WTC11 (cell line): ENCODE measurements at regions not wholly inside any gene's neighbourhood (a gene's known extent, or its start where the extent isn't known, plus 50 kb on each side); places are given as distances from the start of the nearest gene placed in this dataset.

Experiments
- ATAC-seq: fragments of 200-7000 bp; cut with Tn5 transposase; 2 replicates; pipeline ENCODE4 v1.10.0; 2021; ENCODE audit warnings: mild to moderate bottlenecking, moderate library complexity
- CTCF ChIA-PET: fragments of 300-600 bp; sonication (Branson Sonifier 250); formaldehyde crosslinking; loops from one replicate; lab custom pipeline; 2021; ENCODE audit warnings: antibody characterized with exemption; lab: Charles Lee
- POLR2A ChIA-PET: fragments of 350-600 bp; sonication (Branson Sonifier 250); formaldehyde crosslinking; loops from one replicate; lab custom pipeline; 2021; ENCODE audit warnings: antibody characterized with exemption; lab: Charles Lee
- DNase-seq: peaks from one replicate; pipeline ENCODE4 v3.0.0; 2021; ENCODE audit warnings: low spot score
- H3K27ac Mint-ChIP-seq: 2 replicates; pipeline ENCODE4 v1.8.0; 2021; ENCODE audit warnings: mixed read lengths
- H3K27me3 Mint-ChIP-seq: 2 replicates; pipeline ENCODE4 v1.8.0; 2021; ENCODE audit warnings: low read depth, mild to moderate bottlenecking, moderate library complexity, mixed read lengths
- H3K36me3 Mint-ChIP-seq: 2 replicates; pipeline ENCODE4 v1.8.0; 2021; ENCODE audit warnings: mixed read lengths
- H3K4me1 Mint-ChIP-seq: 2 replicates; pipeline ENCODE4 v1.8.0; 2022; ENCODE audit warnings: mixed read lengths
- H3K4me3 Mint-ChIP-seq: 2 replicates; pipeline ENCODE4 v1.8.0; 2021; ENCODE audit warnings: mild to moderate bottlenecking, moderate library complexity, mixed read lengths
- H3K9me3 Mint-ChIP-seq: 2 replicates; pipeline ENCODE4 v1.8.0; 2021; ENCODE audit warnings: mixed read lengths
- AR ChIP-seq: fragments of 250-450 bp; sonication (Bioruptor Pico); IDR thresholded peaks from 2 replicates; pipeline ENCODE4 v1.9.0; 2021; ENCODE audit warnings: mild to moderate bottlenecking
- ATF1 ChIP-seq: sonication (generic); formaldehyde crosslinking; IDR thresholded peaks from 2 replicates; pipeline ENCODE4 v1.8.1; 2023; ENCODE audit warnings: mild to moderate bottlenecking, moderate library complexity, missing genetic modification reagents
- ATF6 ChIP-seq: sonication (generic); formaldehyde crosslinking; IDR thresholded peaks from 2 replicates; pipeline ENCODE4 v1.8.1; 2023; ENCODE audit warnings: mild to moderate bottlenecking, missing genetic modification reagents
- ETV6 ChIP-seq: sonication (generic); formaldehyde crosslinking; IDR thresholded peaks from 2 replicates; pipeline ENCODE4 v1.8.1; 2022; ENCODE audit warnings: mild to moderate bottlenecking, missing genetic modification reagents
- FOXJ3 ChIP-seq: sonication (generic); formaldehyde crosslinking; IDR thresholded peaks from 2 replicates; pipeline ENCODE4 v1.9.0; 2021; ENCODE audit warnings: missing genetic modification reagents, mild to moderate bottlenecking, borderline replicate concordance
- GRHL2 ChIP-seq: fragments of 250-450 bp; sonication (Bioruptor Pico); IDR thresholded peaks from 2 replicates; pipeline ENCODE4 v1.8.0; 2022; ENCODE audit warnings: mild to moderate bottlenecking, moderate library complexity; ENCODE audit not compliant: insufficient replicate concordance, severe bottlenecking
- GTF2I ChIP-seq: fragments of 250-450 bp; sonication (Bioruptor Pico); conservative IDR thresholded peaks from 2 replicates; pipeline ENCODE4 v1.4.0; 2021; ENCODE audit warnings: mild to moderate bottlenecking
- IRF1 ChIP-seq: sonication (generic); formaldehyde crosslinking; IDR thresholded peaks from 2 replicates; pipeline ENCODE4 v1.8.0; 2023; ENCODE audit warnings: missing genetic modification reagents
- JAZF1 ChIP-seq: fragments of 250-450 bp; sonication (Bioruptor Pico); IDR thresholded peaks from 2 replicates; pipeline ENCODE4 v1.9.0; 2021; ENCODE audit warnings: moderate library complexity, mild to moderate bottlenecking, inconsistent platforms
- KAT7 ChIP-seq: sonication (generic); formaldehyde crosslinking; IDR thresholded peaks from 2 replicates; pipeline ENCODE4 v1.8.1; 2023; ENCODE audit warnings: missing genetic modification reagents, mild to moderate bottlenecking, borderline replicate concordance
- PREB ChIP-seq: sonication (generic); formaldehyde crosslinking; IDR thresholded peaks from 2 replicates; pipeline ENCODE4 v1.8.1; 2022; ENCODE audit warnings: mild to moderate bottlenecking, missing genetic modification reagents, moderate library complexity, borderline replicate concordance
- SMAD4 ChIP-seq: sonication (generic); formaldehyde crosslinking; IDR thresholded peaks from 2 replicates; pipeline ENCODE4 v1.8.0; 2022; ENCODE audit warnings: mild to moderate bottlenecking, missing genetic modification reagents
- SOX15 ChIP-seq: fragments of 250-450 bp; sonication (Bioruptor Pico); IDR thresholded peaks from 2 replicates; pipeline ENCODE4 v1.9.0; 2021; ENCODE audit warnings: mild to moderate bottlenecking
- SP1 ChIP-seq: sonication (generic); formaldehyde crosslinking; conservative IDR thresholded peaks from 2 replicates; pipeline ENCODE4 v1.8.1; 2022; ENCODE audit warnings: missing genetic modification reagents
- TCF7 ChIP-seq: sonication (generic); formaldehyde crosslinking; IDR thresholded peaks from 2 replicates; pipeline ENCODE4 v1.8.0; 2022; ENCODE audit warnings: mild to moderate bottlenecking, low read depth, missing genetic modification reagents, moderate library complexity
- TEAD4 ChIP-seq: sonication (generic); formaldehyde crosslinking; IDR thresholded peaks from 2 replicates; pipeline ENCODE4 v1.8.0; 2022; ENCODE audit warnings: mild to moderate bottlenecking, missing genetic modification reagents
- ZMAT4 ChIP-seq: fragments of 250-450 bp; sonication (Bioruptor Pico); IDR thresholded peaks from 2 replicates; pipeline ENCODE4 v1.9.0; 2021; ENCODE audit warnings: mild to moderate bottlenecking
- ZNF425 ChIP-seq: fragments of 250-450 bp; sonication (Bioruptor Pico); conservative IDR thresholded peaks from 2 replicates; pipeline ENCODE4 v1.9.0; 2021; ENCODE audit warnings: mild to moderate bottlenecking

GRCh38 chr7:119556436-119556835 is 716.5 kb upstream of the KCND2 start (continued):
- TF ChIP-seq ATF6: no peak
- TF ChIP-seq GTF2I (CRISPR knock-in tag): no peak
- TF ChIP-seq SOX15 (CRISPR knock-in tag): no peak
- TF ChIP-seq JAZF1 (CRISPR knock-in tag): no peak
- no peak for TF ChIP-seq ATF1 (CRISPR knock-in tag)
- no peak for TF ChIP-seq FOXJ3
- no peak for TF ChIP-seq KAT7
- TF ChIP-seq TCF7 (CRISPR knock-in tag): no peak
- TF ChIP-seq ETV6: no peak
- no peak for TF ChIP-seq SP1
- no peak for TF ChIP-seq PREB (CRISPR knock-in tag)
- TF ChIP-seq ZMAT4 (CRISPR knock-in tag): no peak

- ATAC-seq: no peak
- no peak for TF ChIP-seq ETV6
- TF ChIP-seq TCF7 (CRISPR knock-in tag): no peak
- TF ChIP-seq SP1: no peak
- TF ChIP-seq GRHL2 (CRISPR knock-in tag): no peak
- TF ChIP-seq TEAD4 (CRISPR knock-in tag): no peak
- no peak for TF ChIP-seq SMAD4 (CRISPR knock-in tag)
- TF ChIP-seq IRF1: no peak
- no peak for TF ChIP-seq ZNF425
- TF ChIP-seq AR (CRISPR knock-in tag): no peak
- DNase-seq: no peak
- CTCF ChIA-PET: no interaction called here
- H3K4me3 Mint-ChIP-seq: no peak overlapping the region
- no peaks in the 10 kb centered on the region for H3K4me1 Mint-ChIP-seq
- no peaks in the 10 kb centered on the region for H3K27me3 Mint-ChIP-seq
- POLR2A ChIA-PET: no interaction called here
- no peak overlapping the region for H3K27ac Mint-ChIP-seq
- no peaks in the 10 kb centered on the region for H3K36me3 Mint-ChIP-seq
- peaks cover 4% of the 10 kb centered on the region; the same call in 1 of the 2 replicates for H3K9me3 Mint-ChIP-seq
Measured at GRCh38 chr7:119561751-119562150, 711.2 kb upstream of the KCND2 start.
